GM12874 (cell line): ENCODE measurements at regions not wholly inside any gene's neighbourhood (a gene's known extent, or its start where the extent isn't known, plus 50 kb on each side); places are given as distances from the start of the nearest gene placed in this dataset.

Source experiments
- CTCF ChIP-seq: IDR thresholded peaks from 2 replicates; pipeline ENCODE4 v1.5.1; 2011; ENCODE audit warnings: low read depth, mild to moderate bottlenecking, control low read depth, low read length, moderate library complexity; ENCODE audit not compliant: insufficient read depth

- no peak for TF ChIP-seq CTCF
Observed at GRCh38 chr11:81422402-81422801, 1311.3 kb downstream of the FAM181B start.

GRCh38 chr11:81421251-81421860 is 1312.3 kb downstream of the FAM181B start:
- no peak for TF ChIP-seq CTCF

GRCh38 chr11:81420668-81421250 is 1312.9 kb downstream of the FAM181B start:
- TF ChIP-seq CTCF: no peak

GRCh38 chr11:81397316-81397715 is 1336.3 kb downstream of the FAM181B start:
- TF ChIP-seq CTCF: no peak

GRCh38 chr11:81394311-81394710 is 1339.4 kb downstream of the FAM181B start:
- TF ChIP-seq CTCF: no peak

GRCh38 chr11:81388326-81388725 is 1345.3 kb downstream of the FAM181B start:
- no peak for TF ChIP-seq CTCF

GRCh38 chr11:81380395-81380794 is 1353.3 kb downstream of the FAM181B start:
- TF ChIP-seq CTCF: no peak
